Naive thymus-derived CD4-positive, alpha-beta T cell (primary cell): ENCODE measurements at regions not wholly inside any gene's neighbourhood (a gene's known extent, or its start where the extent isn't known, plus 50 kb on each side); places are given as distances from the start of the nearest gene placed in this dataset.
"Not testable (repeated sequence)": the region's sequence is repeated elsewhere in the genome, so short reads cannot be mapped to it uniquely, and the experiment has no call there.

Experiments
- ATAC-seq: fragments of 150-1000 bp; cut with Tn5 transposase; 2 replicates; pipeline ENCODE4 v1.10.0; 2021; ENCODE audit warnings: mild to moderate bottlenecking, moderate library complexity
- CTCF ChIA-PET: fragments of 350-600 bp; sonication (Branson Sonifier 250); formaldehyde crosslinking; loops from one replicate; lab custom pipeline; 2021; ENCODE audit warnings: antibody characterized with exemption; lab: Charles Lee
- POLR2A ChIA-PET: fragments of 350-600 bp; sonication (Branson Sonifier 250); formaldehyde crosslinking; loops from one replicate; lab custom pipeline; 2021; ENCODE audit warnings: antibody characterized with exemption, inconsistent platforms; lab: Charles Lee
- DNase-seq, 9 donors: peaks; one replicate each; pipeline versions ENCODE4 v3.0.0 to v3.0.0-alpha.2; 2020 to 2022; ENCODE audit warnings: mixed read lengths in 1 of 9
- H3K27ac ChIP-seq: one replicate; pipeline ENCODE4 v1.7.0; 2013; ENCODE audit warnings: mild to moderate bottlenecking, low read depth, low read length, moderate library complexity
- H3K27me3 ChIP-seq, 2 donors: one replicate each; pipeline ENCODE4 v1.7.0; 2013; ENCODE audit warnings: low read length in 2 of 2, mild to moderate bottlenecking in 2 of 2, moderate library complexity in 2 of 2; ENCODE audit not compliant: control insufficient read depth in 2 of 2, insufficient read depth in 2 of 2
- H3K36me3 ChIP-seq, 3 experiments: 1 replicate in 2 of 3; 2 replicates in 1 of 3; pipeline ENCODE4 v1.7.0; 2013; ENCODE audit warnings: low read length in 3 of 3, mild to moderate bottlenecking in 3 of 3, moderate library complexity in 1 of 3; ENCODE audit not compliant: insufficient read depth in 3 of 3, control insufficient read depth in 2 of 3
- H3K4me1 ChIP-seq, 2 donors: one replicate each; pipeline ENCODE4 v1.7.0; 2013; ENCODE audit warnings: low read length in 2 of 2, mild to moderate bottlenecking in 2 of 2, moderate library complexity in 1 of 2; ENCODE audit not compliant: control insufficient read depth in 2 of 2, insufficient read depth in 2 of 2
- H3K4me3 ChIP-seq: 2 replicates; pipeline ENCODE4 v1.7.0; 2013; ENCODE audit warnings: mild to moderate bottlenecking, low read length
- H3K9me3 ChIP-seq, 3 experiments: 1 replicate in 2 of 3; 2 replicates in 1 of 3; pipeline ENCODE4 v1.7.0; 2013; ENCODE audit warnings: low read length in 3 of 3; ENCODE audit not compliant: control insufficient read depth in 2 of 3
- H3K27ac Mint-ChIP-seq, 9 donors: one replicate each; pipeline ENCODE4 v1.8.0; 2020 to 2022; ENCODE audit warnings: mixed read lengths in 9 of 9, mild to moderate bottlenecking in 8 of 9, moderate library complexity in 5 of 9, inconsistent platforms in 2 of 9
- H3K27me3 Mint-ChIP-seq, 5 donors: one replicate each; pipeline ENCODE4 v1.8.0; 2021 to 2022; ENCODE audit warnings: mixed read lengths in 5 of 5, mild to moderate bottlenecking in 1 of 5
- H3K36me3 Mint-ChIP-seq, 5 donors: one replicate each; pipeline ENCODE4 v1.8.0; 2020 to 2022; ENCODE audit warnings: mixed read lengths in 5 of 5, mild to moderate bottlenecking in 3 of 5, inconsistent platforms in 1 of 5
- H3K4me1 Mint-ChIP-seq, 7 donors: one replicate each; pipeline ENCODE4 v1.8.0; 2020 to 2022; ENCODE audit warnings: mixed read lengths in 7 of 7, mild to moderate bottlenecking in 3 of 7, inconsistent platforms in 1 of 7
- H3K4me3 Mint-ChIP-seq, 10 donors: one replicate each; pipeline ENCODE4 v1.8.0; 2020 to 2022; ENCODE audit warnings: mild to moderate bottlenecking in 10 of 10, mixed read lengths in 10 of 10, moderate library complexity in 6 of 10, inconsistent platforms in 2 of 10
- H3K9me3 Mint-ChIP-seq, 11 donors: one replicate each; pipeline ENCODE4 v1.8.0; 2020 to 2022; ENCODE audit warnings: mixed read lengths in 11 of 11, mild to moderate bottlenecking in 4 of 11, inconsistent platforms in 1 of 11, moderate library complexity in 1 of 11
- intact Hi-C, 2 donors: fragments of 100-400 bp; cut with micrococcal nuclease; formaldehyde crosslinking; loops; one replicate each; pipeline ENCODE4 v1.15.1; 2023

DNA sequence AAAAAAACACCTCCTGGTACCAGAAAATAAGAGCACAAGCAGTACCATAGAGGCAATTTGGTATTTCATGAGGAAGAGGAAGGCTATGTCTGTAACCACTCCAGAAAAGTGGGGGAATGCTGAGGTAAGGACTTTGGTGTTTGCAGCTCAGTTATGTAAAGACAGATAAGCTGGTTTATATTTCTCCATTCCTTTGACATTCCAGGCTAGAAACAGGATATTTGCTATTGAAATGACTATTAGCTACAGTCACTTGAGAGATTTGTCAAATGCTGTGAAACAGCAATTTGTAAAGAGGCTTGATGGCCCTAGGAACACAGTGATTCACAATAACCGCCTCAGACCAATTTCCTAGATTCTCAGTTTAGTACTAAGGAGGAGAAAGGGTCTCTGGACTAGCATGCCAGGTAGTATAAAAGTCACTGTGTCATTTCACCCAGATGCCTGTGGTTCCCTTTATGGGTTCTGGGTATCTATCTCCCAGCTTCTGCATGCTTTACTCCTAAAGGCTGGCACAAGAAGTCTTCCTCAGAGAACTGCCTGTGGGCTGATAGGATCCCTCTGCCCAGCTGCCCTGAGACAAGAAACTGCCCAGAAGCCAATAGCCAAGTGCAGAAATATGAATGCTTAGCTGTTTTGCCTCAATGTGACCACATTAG is 80.5 kb downstream of the VCAM1 start:
- no peaks in the 10 kb centered on the region for H3K27me3 ChIP-seq
- no peaks in the 10 kb centered on the region for H3K4me1 Mint-ChIP-seq
- intact Hi-C loops = no loop called here
- no peak overlapping the region for H3K27ac ChIP-seq
- H3K36me3 Mint-ChIP-seq = no peaks in the 10 kb centered on the region
- H3K27me3 Mint-ChIP-seq = peaks cover 7 to 31% (median 10%) of the 10 kb centered on the region in 5 donors
- ATAC-seq (no peak), DNase-seq (no peak)
- H3K4me3 Mint-ChIP-seq = no peak overlapping the region
- CTCF ChIA-PET = no interaction called here
- POLR2A ChIA-PET = no interaction called here
- no peaks in the 10 kb centered on the region for H3K9me3 ChIP-seq
- H3K36me3 ChIP-seq = no peaks in the 10 kb centered on the region
- no peaks in the 10 kb centered on the region for H3K4me1 ChIP-seq
- no peak overlapping the region for H3K4me3 ChIP-seq
- peaks cover 0 to 37% (median 11%) of the 10 kb centered on the region in 11 donors for H3K9me3 Mint-ChIP-seq
- no peak overlapping the region for H3K27ac Mint-ChIP-seq

DNA sequence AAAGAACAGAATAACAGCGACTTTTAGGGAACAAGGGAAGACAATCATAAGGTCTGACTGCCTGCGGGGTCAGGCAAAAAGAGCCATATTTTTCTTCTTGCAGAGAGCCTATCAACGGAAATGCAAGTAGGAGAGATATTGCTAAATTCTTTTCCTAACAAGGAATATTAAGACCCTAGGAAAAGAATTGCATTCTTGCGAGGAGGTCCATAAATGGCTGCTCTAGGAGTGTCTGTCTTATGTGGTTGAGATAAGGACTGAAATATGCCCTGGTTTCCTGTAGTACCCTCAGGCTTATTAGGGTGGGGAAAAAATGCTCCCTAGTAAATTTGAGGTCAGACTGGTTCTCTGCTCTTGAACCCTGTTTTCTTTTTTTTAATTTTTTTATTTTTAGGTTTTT is 81.7 kb downstream of the VCAM1 start:
- H3K36me3 Mint-ChIP-seq, H3K27ac Mint-ChIP-seq, CTCF ChIA-PET, POLR2A ChIA-PET, intact Hi-C loops, H3K4me1 Mint-ChIP-seq, H3K27me3 ChIP-seq, H3K4me1 ChIP-seq, H3K4me3 Mint-ChIP-seq, ATAC-seq, H3K36me3 ChIP-seq, H3K27ac ChIP-seq, H3K4me3 ChIP-seq, DNase-seq, H3K9me3 ChIP-seq: not testable (repeated sequence)
- Mint-ChIP-seq H3K27me3 (peaks cover 7 to 28% (median 11%) of the 10 kb centered on the region in 5 donors), H3K9me3 (peaks cover 0 to 37% (median 11%) of the 10 kb centered on the region in 11 donors)

DNA sequence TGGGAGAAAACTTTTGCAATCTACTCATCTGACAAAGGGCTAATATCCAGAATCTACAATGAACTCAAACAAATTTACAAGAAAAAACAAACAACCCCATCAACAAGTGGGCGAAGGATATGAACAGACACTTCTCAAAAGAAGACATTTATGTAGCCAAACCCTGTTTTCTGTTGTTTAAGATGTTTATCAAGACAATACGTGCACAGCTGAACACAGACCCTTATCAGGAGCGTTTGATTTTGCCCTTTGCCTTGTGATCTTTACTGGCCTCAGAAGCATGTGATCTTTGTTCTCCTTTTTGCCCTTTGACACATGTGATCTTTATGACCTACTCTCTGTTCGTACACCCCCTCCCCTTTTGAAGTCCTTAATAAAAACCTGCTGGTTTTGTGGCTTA is 83.7 kb downstream of the VCAM1 start:
- Mint-ChIP-seq H3K27me3 (peaks cover 8 to 20% (median 15%) of the 10 kb centered on the region in 5 donors), H3K9me3 (peaks cover 0 to 37% (median 11%) of the 10 kb centered on the region in 11 donors)
- H3K4me3 Mint-ChIP-seq, ATAC-seq, H3K4me1 Mint-ChIP-seq, H3K27ac Mint-ChIP-seq, H3K4me1 ChIP-seq, DNase-seq, H3K27me3 ChIP-seq, H3K9me3 ChIP-seq, H3K27ac ChIP-seq, H3K4me3 ChIP-seq, CTCF ChIA-PET, POLR2A ChIA-PET, H3K36me3 ChIP-seq, intact Hi-C loops, H3K36me3 Mint-ChIP-seq: not testable (repeated sequence)

DNA sequence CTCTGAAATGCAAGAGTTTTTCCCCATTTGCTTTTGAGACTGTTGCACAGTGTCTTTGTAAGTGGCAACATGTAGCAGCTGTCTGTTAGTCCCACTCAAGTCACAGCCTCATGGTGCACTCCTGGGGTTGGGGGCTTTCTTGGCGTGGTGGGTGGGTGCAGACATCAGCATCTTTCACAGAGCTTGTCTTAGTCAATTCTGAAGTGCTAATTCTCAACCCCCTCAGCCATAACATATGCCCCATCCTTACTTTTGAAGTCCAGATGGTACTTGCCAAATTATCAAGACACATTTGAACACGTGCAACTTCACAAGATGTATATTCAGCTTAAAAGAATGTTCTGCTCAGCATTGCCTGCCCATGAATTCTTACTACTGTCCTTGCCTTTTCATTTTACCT is 87.1 kb downstream of the VCAM1 start:
- Histone ChIP-seq H3K27me3 (no peaks in the 10 kb centered on the region), H3K27ac (no peak overlapping the region), H3K36me3 (no peaks in the 10 kb centered on the region), H3K4me1 (no peaks in the 10 kb centered on the region), H3K4me3 (no peak overlapping the region), H3K9me3 (no peaks in the 10 kb centered on the region)
- DNase-seq (no peak), ATAC-seq (no peak)
- ChIA-PET CTCF (no interaction called here), POLR2A (no interaction called here)
- Mint-ChIP-seq H3K27ac (no peak overlapping the region), H3K4me3 (no peak overlapping the region), H3K9me3 (peaks cover 0 to 12% (median 2%) of the 10 kb centered on the region in 11 donors), H3K36me3 (no peaks in the 10 kb centered on the region), H3K27me3 (peaks cover 16 to 30% (median 20%) of the 10 kb centered on the region in 5 donors), H3K4me1 (peaks cover 0 to 4% (median 0%) of the 10 kb centered on the region in 7 donors)
- intact Hi-C loops = no loop called here

DNA sequence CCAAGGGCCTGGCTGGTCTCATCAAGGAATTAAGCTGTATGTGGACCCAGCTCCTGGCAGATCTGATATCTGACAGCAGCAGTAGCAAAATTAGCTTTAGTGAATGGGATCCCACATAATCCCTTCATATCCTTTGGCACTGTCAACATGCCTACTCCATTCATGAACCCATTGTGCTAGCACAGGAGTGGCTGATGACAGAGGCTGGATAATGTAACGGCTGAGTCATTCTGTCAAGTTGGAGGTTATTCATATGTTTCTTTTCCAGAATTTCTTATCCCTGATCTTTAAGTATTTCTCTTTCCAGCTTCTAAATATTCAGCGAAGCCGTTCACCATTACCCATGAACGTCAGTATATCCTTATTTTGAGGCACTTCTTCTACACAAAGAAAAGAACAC is 84.3 kb downstream of the EXTL2 start:
- no peak overlapping the region for H3K27ac Mint-ChIP-seq
- peaks cover 0 to 4% (median 0%) of the 10 kb centered on the region in 5 donors for H3K36me3 Mint-ChIP-seq
- POLR2A ChIA-PET = no interaction called here
- CTCF ChIA-PET = no interaction called here
- Histone ChIP-seq H3K4me3 (no peak overlapping the region), H3K36me3 (no peaks in the 10 kb centered on the region), H3K27ac (no peak overlapping the region), H3K9me3 (no peaks in the 10 kb centered on the region), H3K4me1 (no peaks in the 10 kb centered on the region), H3K27me3 (no peaks in the 10 kb centered on the region)
- no peak for ATAC-seq
- no peak for DNase-seq
- H3K27me3 Mint-ChIP-seq = peaks cover 13 to 47% (median 40%) of the 10 kb centered on the region in 5 donors
- H3K4me1 Mint-ChIP-seq = peaks cover 0 to 15% (median 1%) of the 10 kb centered on the region in 7 donors
- H3K9me3 Mint-ChIP-seq = peaks cover 0 to 5% (median 0%) of the 10 kb centered on the region in 11 donors
- intact Hi-C loops = no loop called here
- no peak overlapping the region for H3K4me3 Mint-ChIP-seq

DNA sequence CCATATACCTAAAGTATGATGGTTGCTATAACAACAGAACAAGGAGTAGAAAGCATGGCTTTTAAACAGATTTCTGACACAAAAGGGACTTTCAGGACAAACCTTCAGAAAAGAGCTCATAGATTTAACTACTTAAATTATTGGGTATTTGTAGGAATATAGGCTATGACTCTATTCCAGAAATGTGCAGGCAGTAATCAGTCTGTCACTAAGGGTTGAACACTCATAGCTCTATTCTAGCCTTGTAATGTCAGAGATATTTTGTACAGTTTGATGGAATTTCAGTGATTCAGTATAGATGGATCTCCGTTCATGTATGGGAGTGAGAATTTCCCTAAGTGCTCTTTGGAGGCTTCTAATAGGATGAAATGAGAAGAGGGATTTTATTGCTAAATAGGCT is 82.8 kb downstream of the EXTL2 start:
- no peak overlapping the region for H3K4me3 Mint-ChIP-seq
- H3K9me3 Mint-ChIP-seq = peaks cover 0 to 5% (median 0%) of the 10 kb centered on the region in 11 donors
- H3K27me3 Mint-ChIP-seq = peaks cover 17 to 51% (median 38%) of the 10 kb centered on the region in 5 donors

DNA sequence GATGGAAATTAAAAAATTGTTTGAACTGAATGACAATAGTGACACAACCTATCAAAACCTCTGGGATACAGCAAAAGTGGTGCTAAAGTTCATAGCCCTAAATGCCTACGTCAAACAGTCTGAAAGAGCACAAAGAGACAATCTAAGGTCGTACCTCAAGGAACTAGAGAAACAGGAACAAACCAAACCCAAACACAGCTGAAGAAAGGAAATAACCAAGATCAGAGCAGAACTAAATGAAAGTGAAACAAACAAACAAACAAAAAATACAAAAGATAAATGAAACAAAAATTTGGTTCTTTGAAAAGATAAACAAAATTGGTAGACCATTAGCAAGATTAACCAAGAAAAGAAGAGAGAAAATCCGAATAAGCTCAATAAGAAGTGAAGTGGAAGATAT is 79.7 kb downstream of the EXTL2 start:
- peaks cover 0 to 17% (median 1%) of the 10 kb centered on the region in 7 donors for H3K4me1 Mint-ChIP-seq
- H3K9me3 ChIP-seq, CTCF ChIA-PET, H3K27me3 ChIP-seq, H3K36me3 Mint-ChIP-seq, H3K4me1 ChIP-seq, H3K4me3 ChIP-seq, intact Hi-C loops, H3K36me3 ChIP-seq, ATAC-seq, POLR2A ChIA-PET, H3K9me3 Mint-ChIP-seq, DNase-seq, H3K27ac ChIP-seq: not testable (repeated sequence)
- H3K4me3 Mint-ChIP-seq = peak overlapping the region in 1 of 10 donors; percentile 66
- H3K27me3 Mint-ChIP-seq = peaks cover 24 to 49% (median 31%) of the 10 kb centered on the region in 5 donors
- H3K27ac Mint-ChIP-seq = peak overlapping the region in 1 of 9 donors; percentile 4

More for the DNA sequence above, 82.8 kb downstream of the EXTL2 start:
- ATAC-seq (no peak), DNase-seq (no peak)
- Histone ChIP-seq H3K9me3 (no peaks in the 10 kb centered on the region), H3K36me3 (no peaks in the 10 kb centered on the region), H3K4me3 (no peak overlapping the region), H3K27me3 (no peaks in the 10 kb centered on the region), H3K4me1 (no peaks in the 10 kb centered on the region), H3K27ac (no peak overlapping the region)
- POLR2A ChIA-PET = no interaction called here
- Mint-ChIP-seq H3K27ac (no peak overlapping the region), H3K36me3 (peaks cover 0 to 4% (median 0%) of the 10 kb centered on the region in 5 donors), H3K4me1 (peaks cover 0 to 21% (median 1%) of the 10 kb centered on the region in 7 donors)
- CTCF ChIA-PET = no interaction called here
- intact Hi-C loops = no loop called here
